GM10248 (cell line): ENCODE measurements at regions not wholly inside any gene's neighbourhood (a gene's known extent, or its start where the extent isn't known, plus 50 kb on each side); places are given as distances from the start of the nearest gene placed in this dataset.

Source experiments
- CTCF ChIA-PET: fragments of 300-600 bp; sonication (Branson Sonifier 250); formaldehyde crosslinking; extraction: SDS; loops from one replicate; lab custom pipeline; 2021; ENCODE audit warnings: antibody characterized with exemption; lab: Yijun Ruan, JAX
- POLR2A ChIA-PET: fragments of 350-650 bp; sonication (Branson Sonifier 250); formaldehyde crosslinking; extraction: SDS; loops from one replicate; lab custom pipeline; 2020; ENCODE audit warnings: antibody characterized with exemption; lab: Yijun Ruan, JAX
- DNase-seq: peaks from one replicate; pipeline ENCODE4 v3.0.0; 2012; ENCODE audit errors: extremely low spot score
- TF ChIP-seq, protein P1 (sequence below): IDR thresholded peaks from 2 replicates; pipeline ENCODE4 v1.5.1; 2012; ENCODE audit warnings: mild to moderate bottlenecking, low read depth; ENCODE audit errors: extremely low read depth, missing control alignments, control extremely low read depth

DNA sequence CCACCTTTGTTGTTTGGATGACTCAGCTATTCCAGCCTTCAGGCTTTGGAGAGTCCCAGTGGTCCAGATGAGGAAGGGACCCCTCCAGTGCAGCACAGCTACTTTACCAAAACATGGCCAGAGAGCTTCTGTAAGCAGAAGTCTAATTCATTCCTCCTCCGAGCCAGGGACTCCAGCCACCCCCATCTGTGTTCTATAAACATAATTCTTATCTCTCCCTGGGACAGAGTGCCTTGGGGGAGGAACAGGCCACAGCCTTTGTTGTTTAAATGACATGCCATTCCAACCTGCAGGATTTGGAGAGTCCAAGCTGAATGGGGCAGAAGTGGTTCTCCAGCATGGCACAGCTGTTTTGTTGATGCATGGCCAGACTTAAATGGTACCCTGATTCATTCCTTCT is 994.0 kb downstream of the TRHDE start:
- TF ChIP-seq, protein P1, sequence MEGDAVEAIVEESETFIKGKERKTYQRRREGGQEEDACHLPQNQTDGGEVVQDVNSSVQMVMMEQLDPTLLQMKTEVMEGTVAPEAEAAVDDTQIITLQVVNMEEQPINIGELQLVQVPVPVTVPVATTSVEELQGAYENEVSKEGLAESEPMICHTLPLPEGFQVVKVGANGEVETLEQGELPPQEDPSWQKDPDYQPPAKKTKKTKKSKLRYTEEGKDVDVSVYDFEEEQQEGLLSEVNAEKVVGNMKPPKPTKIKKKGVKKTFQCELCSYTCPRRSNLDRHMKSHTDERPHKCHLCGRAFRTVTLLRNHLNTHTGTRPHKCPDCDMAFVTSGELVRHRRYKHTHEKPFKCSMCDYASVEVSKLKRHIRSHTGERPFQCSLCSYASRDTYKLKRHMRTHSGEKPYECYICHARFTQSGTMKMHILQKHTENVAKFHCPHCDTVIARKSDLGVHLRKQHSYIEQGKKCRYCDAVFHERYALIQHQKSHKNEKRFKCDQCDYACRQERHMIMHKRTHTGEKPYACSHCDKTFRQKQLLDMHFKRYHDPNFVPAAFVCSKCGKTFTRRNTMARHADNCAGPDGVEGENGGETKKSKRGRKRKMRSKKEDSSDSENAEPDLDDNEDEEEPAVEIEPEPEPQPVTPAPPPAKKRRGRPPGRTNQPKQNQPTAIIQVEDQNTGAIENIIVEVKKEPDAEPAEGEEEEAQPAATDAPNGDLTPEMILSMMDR: no peak
- no peak for DNase-seq
- POLR2A ChIA-PET: no interaction called here
- CTCF ChIA-PET: interaction anchor here (1.0 kb wide), 1 partner anchor 13 kb away, joined by 3 read pairs; no protein-coding TSS in a partner anchor

DNA sequence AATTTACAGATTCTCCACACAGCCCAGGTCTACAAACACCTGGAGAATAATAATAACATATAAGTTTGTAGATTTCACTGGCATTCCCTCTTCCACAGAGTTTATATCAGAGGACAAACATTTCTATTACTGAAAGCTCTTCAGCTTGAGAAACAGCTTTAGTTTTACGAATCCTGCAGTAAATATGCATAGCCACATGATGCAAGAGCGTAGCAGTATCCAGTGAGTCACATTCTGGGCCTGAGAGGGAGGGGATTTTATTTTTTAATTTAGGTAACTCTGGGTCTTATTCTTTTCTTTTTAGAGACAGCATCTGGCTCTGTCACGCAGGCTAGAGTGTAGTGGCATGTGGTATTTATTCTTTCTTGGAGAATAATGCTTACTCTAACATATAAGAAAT is 1002.8 kb downstream of the TRHDE start:
- TF ChIP-seq, protein P1: no peak
- POLR2A ChIA-PET: no interaction called here
- no peak for DNase-seq
- CTCF ChIA-PET: no interaction called here

DNA sequence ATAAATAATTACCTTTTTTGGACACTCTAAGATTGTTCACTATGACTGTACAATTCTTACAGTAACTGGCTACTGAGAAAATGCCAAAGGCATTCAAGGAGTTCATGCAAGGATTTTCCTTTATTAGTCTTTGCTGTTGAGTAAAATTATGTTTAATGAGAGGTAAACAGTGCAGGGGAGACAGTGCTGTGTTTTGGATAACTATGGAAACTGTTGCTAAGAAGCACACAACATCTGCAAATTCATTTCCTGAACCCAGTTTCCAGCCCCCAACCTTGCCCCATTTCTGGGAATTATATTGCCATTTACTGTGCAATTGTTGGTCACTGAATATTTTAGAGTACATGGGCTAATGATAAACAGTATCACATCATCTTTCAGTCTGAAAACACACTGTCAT is 1005.8 kb downstream of the TRHDE start:
- ChIA-PET CTCF (interaction anchor here (1.1 kb wide), 1 partner anchor 10 kb away, joined by 3 read pairs; no protein-coding TSS in a partner anchor), POLR2A (no interaction called here)
- no peak for DNase-seq
- TF ChIP-seq, protein P1: no peak

DNA sequence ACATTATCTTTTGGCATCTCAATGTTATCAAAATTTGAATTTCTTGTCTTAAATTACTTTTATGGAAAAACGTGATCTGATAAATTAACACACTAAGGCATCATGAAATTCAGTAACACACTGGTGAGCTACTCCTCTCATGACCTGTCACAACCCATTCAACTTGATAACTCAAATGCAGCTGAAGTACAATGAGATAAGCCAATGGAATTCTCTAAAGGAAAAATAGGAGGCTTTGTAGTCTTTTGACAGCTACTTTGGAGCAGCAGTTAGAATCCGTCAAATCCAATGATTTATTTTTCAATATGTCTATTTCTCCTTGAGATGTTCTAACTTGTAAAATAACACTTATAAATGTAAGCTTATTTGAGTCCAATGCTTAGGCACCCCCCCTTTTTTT is 1029.4 kb downstream of the TRHDE start:
- no peak for DNase-seq
- TF ChIP-seq, protein P1: no peak
- CTCF ChIA-PET: no interaction called here
- POLR2A ChIA-PET: no interaction called here

DNA sequence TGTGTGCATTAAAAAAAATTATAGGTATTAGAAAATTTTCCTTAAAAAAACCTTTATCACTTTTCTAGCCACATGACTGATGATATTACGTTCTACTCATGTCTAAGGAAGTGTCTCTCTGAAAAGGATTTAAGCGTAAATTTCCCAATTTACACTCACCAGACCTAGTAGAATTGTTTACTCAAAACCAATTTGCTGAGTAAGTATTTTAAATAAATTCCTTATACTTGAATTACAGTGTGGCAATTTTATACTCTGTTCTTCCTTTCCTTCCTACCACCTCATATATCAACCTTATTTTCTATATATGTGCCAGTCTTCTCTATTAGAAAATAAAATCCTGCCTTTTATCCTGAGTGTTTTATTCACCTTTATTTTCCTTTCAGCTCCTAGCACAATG is 1035.1 kb downstream of the TRHDE start:
- TF ChIP-seq, protein P1: no peak
- ChIA-PET POLR2A (no interaction called here), CTCF (no interaction called here)
- no peak for DNase-seq

DNA sequence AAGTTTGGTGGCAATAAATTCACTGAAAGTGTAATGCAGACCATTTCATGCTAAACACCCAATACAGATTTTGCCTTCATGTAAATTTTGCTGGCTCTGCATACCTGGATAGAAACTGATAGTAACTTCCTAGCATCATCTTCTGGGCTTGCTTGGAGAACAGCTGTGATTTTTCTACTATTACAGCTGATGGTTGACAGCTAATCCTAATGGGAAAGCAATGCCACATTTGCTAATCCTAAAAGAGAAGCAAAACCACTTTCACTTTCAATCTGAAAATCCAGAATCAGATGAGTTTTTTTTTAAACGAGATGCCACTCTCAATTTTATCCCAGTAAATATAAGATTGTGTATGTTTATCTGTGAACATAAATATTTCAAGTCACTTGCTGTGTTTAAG is 1035.9 kb downstream of the TRHDE start:
- DNase-seq: no peak
- TF ChIP-seq, protein P1: no peak
- CTCF ChIA-PET: interaction anchor here (1.3 kb wide), 1 partner anchor 14 kb away, joined by 4 read pairs; no protein-coding TSS in a partner anchor
- POLR2A ChIA-PET: no interaction called here
